GM21528 (cell line): ENCODE measurements at regions not wholly inside any gene's neighbourhood (a gene's known extent, or its start where the extent isn't known, plus 50 kb on each side); places are given as distances from the start of the nearest gene placed in this dataset.

ENCODE experiments used
- ATAC-seq: cut with Tn5 transposase; IDR thresholded peaks from one replicate; pipeline ENCODE4 v1.9.1; 2021; ENCODE audit warnings: mild to moderate bottlenecking, moderate library complexity; ENCODE audit not compliant: unreplicated experiment, low FRiP score

- ATAC-seq: no peak
Observed at GRCh38 chr6:138607478-138608433, 108.5 kb upstream of the NHSL1 start.

GRCh38 chr6:138608896-138609295 is 109.6 kb upstream of the NHSL1 start:
- ATAC-seq: no peak

GRCh38 chr6:138609801-138610430 is 110.6 kb upstream of the NHSL1 start:
- no peak for ATAC-seq

GRCh38 chr6:138610816-138611215 is 111.5 kb upstream of the NHSL1 start:
- ATAC-seq: no peak

GRCh38 chr6:138614151-138614550 is 114.9 kb upstream of the NHSL1 start:
- ATAC-seq: no peak

- ATAC-seq: no peak
Observed at GRCh38 chr6:138618168-138618567, 118.9 kb upstream of the NHSL1 start.

GRCh38 chr6:138620630-138621029 is 121.3 kb upstream of the NHSL1 start:
- no peak for ATAC-seq

GRCh38 chr6:138622967-138623366 is 123.7 kb upstream of the NHSL1 start:
- no peak for ATAC-seq

- ATAC-seq: no peak
Observed at GRCh38 chr6:138631566-138631965, 132.3 kb upstream of the NHSL1 start.

- no peak for ATAC-seq
Observed at GRCh38 chr6:138637822-138638221, 135.7 kb upstream of the CCDC28A start.

GRCh38 chr6:138638604-138639003 is 135.0 kb upstream of the CCDC28A start:
- ATAC-seq: no peak

GRCh38 chr6:138640028-138640427 is 133.5 kb upstream of the CCDC28A start:
- no peak for ATAC-seq

- no peak for ATAC-seq
Observed at GRCh38 chr6:138643210-138643609, 130.4 kb upstream of the CCDC28A start.

GRCh38 chr6:138645976-138646640 is 127.5 kb upstream of the CCDC28A start:
- ATAC-seq: no peak

GRCh38 chr6:138647006-138647405 is 126.6 kb upstream of the CCDC28A start:
- no peak for ATAC-seq

- ATAC-seq: no peak
Observed at GRCh38 chr6:138648127-138648526, 125.4 kb upstream of the CCDC28A start.

- ATAC-seq: no peak
Observed at GRCh38 chr6:138651491-138651890, 122.1 kb upstream of the CCDC28A start.

- no peak for ATAC-seq
Observed at GRCh38 chr6:138652824-138653223, 120.7 kb upstream of the CCDC28A start.

- no peak for ATAC-seq
Observed at GRCh38 chr6:138653435-138653834, 120.1 kb upstream of the CCDC28A start.

GRCh38 chr6:138654715-138655634 is 118.6 kb upstream of the CCDC28A start:
- peak; percentile 89 for ATAC-seq
